ENCODE measurements at regions not wholly inside any gene's neighbourhood (a gene's known extent, or its start where the extent isn't known, plus 50 kb on each side); places are given as distances from the start of the nearest gene placed in this dataset.

- TF ChIP-seq CTCF (conservative IDR thresholded peaks at IDR 0.05; ENCODE audit: low read depth, low read length) (no peak), EZH2phosphoT487 (IDR thresholded peaks at IDR 0.05; ENCODE audit: borderline replicate concordance, low read length) (no peak)
These were observed 87.9 kb downstream of the CDCA7 start for GRCh38 chr2:173442542-173442941.

Data from PC-3 (cell line).